Retinal pigment epithelial cell (primary cell): ENCODE measurements at regions not wholly inside any gene's neighbourhood (a gene's known extent, or its start where the extent isn't known, plus 50 kb on each side); places are given as distances from the start of the nearest gene placed in this dataset.

Experiments
- DNase-seq: peaks from one replicate; pipeline ENCODE4 v3.0.0-alpha.2; 2010; ENCODE audit warnings: low read depth
- H3K4me3 ChIP-seq: 2 replicates; pipeline ENCODE4 v1.5.1; 2011; ENCODE audit warnings: mild to moderate bottlenecking, low read length, control low read depth, moderate library complexity
- TF ChIP-seq, protein P1 (sequence below): conservative IDR thresholded peaks from 2 replicates; pipeline ENCODE4 v1.5.1; 2011; ENCODE audit warnings: low read depth, low read length, control low read depth, inconsistent platforms

DNA sequence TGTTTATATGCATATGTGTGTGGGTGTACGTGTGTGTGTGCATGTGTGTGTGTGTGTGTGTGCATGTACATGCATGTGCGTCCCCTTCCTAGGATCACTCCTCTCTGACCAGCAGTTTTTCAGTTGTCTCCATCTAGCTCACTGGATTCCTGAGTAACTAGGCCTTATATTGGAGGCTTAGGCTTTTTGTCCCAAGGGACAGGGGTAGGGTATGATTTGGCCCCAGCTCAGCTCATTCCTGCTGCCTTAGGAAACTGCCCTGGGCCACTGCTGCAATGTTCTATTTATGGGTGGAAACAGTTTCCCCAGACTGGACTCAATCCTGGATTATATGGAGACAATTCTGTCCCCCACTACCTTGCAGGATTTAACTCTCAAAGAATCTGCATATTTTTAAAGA lies 68.8 kb upstream of the SDK1 start:
- DNase-seq, result no peak
- TF ChIP-seq, protein P1, sequence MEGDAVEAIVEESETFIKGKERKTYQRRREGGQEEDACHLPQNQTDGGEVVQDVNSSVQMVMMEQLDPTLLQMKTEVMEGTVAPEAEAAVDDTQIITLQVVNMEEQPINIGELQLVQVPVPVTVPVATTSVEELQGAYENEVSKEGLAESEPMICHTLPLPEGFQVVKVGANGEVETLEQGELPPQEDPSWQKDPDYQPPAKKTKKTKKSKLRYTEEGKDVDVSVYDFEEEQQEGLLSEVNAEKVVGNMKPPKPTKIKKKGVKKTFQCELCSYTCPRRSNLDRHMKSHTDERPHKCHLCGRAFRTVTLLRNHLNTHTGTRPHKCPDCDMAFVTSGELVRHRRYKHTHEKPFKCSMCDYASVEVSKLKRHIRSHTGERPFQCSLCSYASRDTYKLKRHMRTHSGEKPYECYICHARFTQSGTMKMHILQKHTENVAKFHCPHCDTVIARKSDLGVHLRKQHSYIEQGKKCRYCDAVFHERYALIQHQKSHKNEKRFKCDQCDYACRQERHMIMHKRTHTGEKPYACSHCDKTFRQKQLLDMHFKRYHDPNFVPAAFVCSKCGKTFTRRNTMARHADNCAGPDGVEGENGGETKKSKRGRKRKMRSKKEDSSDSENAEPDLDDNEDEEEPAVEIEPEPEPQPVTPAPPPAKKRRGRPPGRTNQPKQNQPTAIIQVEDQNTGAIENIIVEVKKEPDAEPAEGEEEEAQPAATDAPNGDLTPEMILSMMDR, result no peak
- no peak overlapping the region for H3K4me3 ChIP-seq

DNA sequence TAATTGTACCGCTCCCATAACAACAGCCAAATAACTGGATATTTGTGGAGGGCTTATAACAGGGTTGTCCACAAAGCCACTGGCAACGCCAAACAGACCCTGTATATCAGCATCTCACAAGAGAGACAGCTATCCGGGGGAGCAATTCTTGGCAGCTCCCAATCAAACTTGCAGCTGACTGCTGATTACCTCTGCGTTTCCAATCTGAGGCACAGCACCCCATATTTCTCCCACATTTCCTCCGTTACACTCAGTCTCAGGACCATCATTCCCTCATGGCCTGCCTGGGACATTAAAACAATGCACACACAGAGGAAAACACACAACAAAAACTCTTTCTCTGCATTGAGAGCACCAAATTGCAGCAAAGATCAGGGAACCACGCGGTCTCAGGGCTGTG lies 67.8 kb upstream of the SDK1 start:
- DNase-seq, result no peak
- TF ChIP-seq, protein P1, result no peak
- no peak overlapping the region for H3K4me3 ChIP-seq

DNA sequence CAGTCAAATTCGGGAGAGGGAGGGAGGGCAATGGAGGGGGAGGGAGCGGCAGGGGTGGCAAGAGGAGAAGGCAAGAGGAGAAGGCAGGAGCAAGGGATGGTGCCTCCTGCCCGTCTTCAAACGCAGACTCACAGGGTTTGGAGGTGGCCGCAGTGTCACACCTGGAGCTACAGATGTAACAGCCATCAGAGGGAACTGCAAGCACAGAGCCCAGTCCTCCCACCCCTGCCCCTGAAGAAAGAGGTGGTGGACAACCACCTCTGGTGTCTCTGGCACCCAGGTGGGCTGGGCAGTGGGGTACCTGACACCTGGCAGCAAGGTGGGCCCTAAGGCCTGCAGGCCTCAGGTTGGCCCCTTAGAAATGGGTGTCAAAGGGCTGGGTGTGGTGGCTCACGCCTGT lies 67.0 kb upstream of the SDK1 start:
- H3K4me3 ChIP-seq, result no peak overlapping the region
- TF ChIP-seq, protein P1, result no peak
- DNase-seq, result no peak

DNA sequence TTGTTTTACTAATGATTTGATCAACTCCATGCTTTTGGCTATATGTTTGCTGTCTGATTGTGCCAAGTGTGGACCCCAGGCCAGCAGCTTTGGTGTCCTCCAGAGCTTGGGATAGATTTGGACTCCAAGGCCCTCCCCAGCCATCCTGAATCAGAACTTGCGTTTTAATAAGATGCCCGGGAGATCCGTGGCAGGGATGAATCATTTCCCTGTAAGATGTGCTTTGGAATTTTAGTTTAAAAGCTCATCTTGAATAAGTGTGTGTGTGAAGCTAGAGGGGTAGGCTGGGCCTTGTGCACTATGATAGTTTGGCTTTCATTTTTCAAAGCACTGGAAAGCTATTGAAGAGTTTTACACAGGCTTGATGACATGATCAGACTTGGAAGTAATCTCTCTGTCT lies 66.2 kb upstream of the SDK1 start:
- DNase-seq, result no peak
- H3K4me3 ChIP-seq, result no peak overlapping the region
- TF ChIP-seq, protein P1, result no peak

DNA sequence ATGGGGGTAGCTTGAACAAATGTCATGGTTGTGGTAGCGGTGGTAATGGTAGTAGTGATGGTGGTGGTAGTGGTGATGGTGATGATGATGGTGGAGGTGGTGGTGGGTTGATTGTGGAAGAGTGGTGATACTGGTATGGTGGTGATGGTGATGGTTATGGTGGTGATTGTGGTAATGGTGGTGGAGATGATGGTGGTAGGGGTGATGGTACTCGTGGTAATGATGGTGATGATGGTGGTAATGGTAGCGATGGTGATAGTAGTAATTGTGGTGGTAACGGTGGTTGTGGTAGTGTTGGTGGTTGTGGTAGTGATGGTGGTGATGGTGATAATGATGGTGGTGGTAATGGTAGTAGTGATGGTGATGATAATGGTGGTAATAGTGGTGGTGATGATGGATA lies 65.7 kb upstream of the SDK1 start:
- no peak overlapping the region for H3K4me3 ChIP-seq
- DNase-seq, result no peak
- TF ChIP-seq, protein P1, result no peak

DNA sequence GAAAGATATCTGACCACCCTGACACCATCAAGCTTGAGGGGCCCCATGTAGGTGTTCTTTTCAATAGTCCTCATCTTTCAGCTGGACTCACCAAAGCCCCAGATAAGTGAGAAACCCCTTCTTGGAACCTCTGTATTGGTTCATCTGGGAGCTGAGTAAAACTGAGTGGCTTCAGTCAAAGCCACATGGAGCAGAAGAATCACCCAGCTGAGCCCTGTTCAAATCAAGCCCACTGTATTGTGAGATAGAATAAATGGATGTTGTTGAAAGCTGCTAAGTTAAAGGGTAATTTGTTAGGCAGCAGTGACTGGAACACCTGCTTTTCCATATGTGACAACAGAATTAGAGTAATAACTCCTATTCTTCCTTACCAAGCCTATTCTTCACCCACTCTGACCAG lies 64.8 kb upstream of the SDK1 start:
- no peak overlapping the region for H3K4me3 ChIP-seq
- no peak for DNase-seq
- TF ChIP-seq, protein P1, result no peak

DNA sequence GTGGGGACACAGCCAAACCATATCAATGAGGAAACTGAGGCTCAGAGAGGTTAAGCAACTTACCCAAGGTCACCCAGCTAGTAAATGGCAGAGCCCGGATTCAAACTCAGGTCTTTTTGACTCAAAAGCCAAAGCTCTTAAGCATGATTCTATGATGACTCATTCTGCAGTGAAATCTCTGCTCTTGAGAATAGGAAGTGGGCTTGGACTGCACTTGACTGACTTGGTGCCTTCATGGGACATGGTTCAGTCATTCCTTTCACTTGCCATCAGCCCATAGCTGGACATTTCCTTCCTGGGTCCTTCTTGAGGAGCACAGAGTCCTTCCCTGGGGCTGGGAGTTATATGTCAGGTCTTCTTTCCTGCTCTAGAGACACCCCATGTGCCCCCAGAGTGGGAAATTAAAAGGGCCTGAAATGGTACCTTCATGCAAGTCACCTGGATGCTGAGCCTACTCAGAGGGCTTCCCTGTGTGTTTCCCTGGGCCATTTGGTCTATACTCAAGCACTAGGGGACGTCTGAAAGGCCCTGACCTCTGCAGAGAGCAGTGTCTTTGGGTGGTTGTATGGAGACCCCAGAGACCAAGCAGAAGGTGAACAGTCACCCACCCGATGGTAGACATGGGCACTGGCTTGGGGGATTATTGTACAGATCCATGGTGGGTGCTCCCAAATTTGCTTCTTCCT lies 62.4 kb upstream of the SDK1 start:
- no peak for DNase-seq
- TF ChIP-seq, protein P1, result no peak

More for the DNA sequence above, 62.4 kb upstream of the SDK1 start:
- H3K4me3 ChIP-seq, result no peak overlapping the region
